ENCODE measurements at regions not wholly inside any gene's neighbourhood (a gene's known extent, or its start where the extent isn't known, plus 50 kb on each side); places are given as distances from the start of the nearest gene placed in this dataset.

GRCh38 chr1:196144588-196144987 lies 463.7 kb downstream of the KCNT2 start:
- no peak for TF ChIP-seq CTCF (IDR thresholded peaks at IDR 0.05; ENCODE audit: borderline replicate concordance, insufficient read depth, low read depth, low read length)

GRCh38 chr1:196143602-196144342 lies 464.5 kb downstream of the KCNT2 start:
- no peak for TF ChIP-seq CTCF (IDR thresholded peaks at IDR 0.05; ENCODE audit: borderline replicate concordance, insufficient read depth, low read depth, low read length)
- no peak overlapping the region for H3K4me3 ChIP-seq (ENCODE audit: low read depth, low read length)

More at GRCh38 chr1:196144588-196144987, 463.7 kb downstream of the KCNT2 start:
- H3K4me3 ChIP-seq (ENCODE audit: low read depth, low read length) = no peak overlapping the region

- H3K4me3 ChIP-seq (ENCODE audit: low read depth, low read length) = no peak overlapping the region
- TF ChIP-seq CTCF (IDR thresholded peaks at IDR 0.05; ENCODE audit: borderline replicate concordance, insufficient read depth, low read depth, low read length) = no peak
These were observed 466.1 kb downstream of the KCNT2 start for GRCh38 chr1:196142111-196142640.

GRCh38 chr1:196136396-196136795 lies 471.8 kb downstream of the KCNT2 start:
- H3K4me3 ChIP-seq (ENCODE audit: low read depth, low read length) = no peak overlapping the region
- no peak for TF ChIP-seq CTCF (IDR thresholded peaks at IDR 0.05; ENCODE audit: borderline replicate concordance, insufficient read depth, low read depth, low read length)

GRCh38 chr1:196131691-196132090 lies 476.5 kb downstream of the KCNT2 start:
- H3K4me3 ChIP-seq (ENCODE audit: low read depth, low read length) = no peak overlapping the region
- TF ChIP-seq CTCF (IDR thresholded peaks at IDR 0.05; ENCODE audit: borderline replicate concordance, insufficient read depth, low read depth, low read length) = no peak

GRCh38 chr1:196128835-196129234 lies 479.4 kb downstream of the KCNT2 start:
- no peak for TF ChIP-seq CTCF (IDR thresholded peaks at IDR 0.05; ENCODE audit: borderline replicate concordance, insufficient read depth, low read depth, low read length)
- H3K4me3 ChIP-seq (ENCODE audit: low read depth, low read length) = no peak overlapping the region

- no peak overlapping the region for H3K4me3 ChIP-seq (ENCODE audit: low read depth, low read length)
- TF ChIP-seq CTCF (IDR thresholded peaks at IDR 0.05; ENCODE audit: borderline replicate concordance, insufficient read depth, low read depth, low read length) = no peak
These were observed 487.1 kb downstream of the KCNT2 start for GRCh38 chr1:196121181-196121580.

Data from GM12875 (cell line).